ENCODE measurements at regions not wholly inside any gene's neighbourhood (a gene's known extent, or its start where the extent isn't known, plus 50 kb on each side); places are given as distances from the start of the nearest gene placed in this dataset.

DNA sequence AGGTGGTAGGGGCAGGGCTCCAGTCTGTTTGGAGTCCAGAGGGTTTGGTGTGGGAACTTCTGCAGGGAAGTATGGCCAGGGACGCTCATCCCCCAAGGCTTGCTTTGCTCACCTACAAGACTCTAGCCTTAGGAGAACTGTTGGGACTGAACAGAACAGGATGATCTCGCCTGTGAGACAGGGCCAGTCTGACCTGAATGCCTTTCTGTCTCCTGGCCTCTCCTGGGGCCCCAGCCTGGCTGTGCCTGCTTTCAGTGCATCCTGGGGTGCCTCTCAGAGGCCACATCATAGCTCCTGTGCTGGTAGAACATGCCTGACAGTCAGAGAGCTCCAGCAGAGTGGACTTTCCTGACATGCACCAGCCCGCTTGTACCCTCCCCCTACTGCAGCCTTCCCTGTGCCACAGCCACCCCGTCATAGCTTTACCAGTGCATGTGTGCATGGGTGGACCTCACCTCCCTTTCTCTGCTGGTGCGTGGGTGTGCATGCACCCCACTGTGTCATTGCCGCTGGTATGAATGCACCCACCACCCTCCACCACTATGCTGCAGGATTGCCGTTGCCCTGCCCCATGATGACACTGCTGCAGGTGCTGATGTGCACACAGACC, 165.8 kb downstream of the GIPC2 start:
- Histone ChIP-seq H2AFZ (ENCODE audit: low read depth, low read length) (no peak overlapping the region), H3K9me3 (replicated peaks; ENCODE audit: control insufficient read depth, insufficient read depth, low read depth, low read length) (no peaks in the 10 kb centered on the region), H3K4me1 (replicated peaks in 1 of 2; ENCODE audit: control insufficient read depth in 2 of 2, insufficient read depth in 2 of 2, low read length in 2 of 2) (no peaks in the 10 kb centered on the region), H3K4me2 (ENCODE audit: insufficient read depth, low read length) (no peak overlapping the region), H3K9ac (ENCODE audit: insufficient read depth in 1 of 2, low read depth in 2 of 2, low read length in 2 of 2) (no peak overlapping the region), H3K27me3 (ENCODE audit: control insufficient read depth in 2 of 2, insufficient read depth in 2 of 2, low read length in 2 of 2) (no peaks in the 10 kb centered on the region), H3K4me3 (no peak overlapping the region), H3K9me1 (ENCODE audit: control insufficient read depth, insufficient read depth, low read length) (no peaks in the 10 kb centered on the region), H4K20me1 (replicated peaks; ENCODE audit: control insufficient read depth, insufficient read depth, low read length) (no peaks in the 10 kb centered on the region), H3K79me2 (ENCODE audit: control insufficient read depth, insufficient read depth, low read length) (no peaks in the 10 kb centered on the region), H3K27ac (ENCODE audit: extremely low read depth, low read depth, low read length) (no peak overlapping the region), H3K36me3 (ENCODE audit: control insufficient read depth, insufficient read depth, low read length) (no peaks in the 10 kb centered on the region)
- FAIRE-seq (no peak), ATAC-seq (no peak), DNase-seq (ENCODE audit: extremely low read depth in 1 of 4, low spot score in 3 of 4) (no peak)
- 0% methylated on average over 7 of the region's 7 CpGs for WGBS (ENCODE audit: insufficient coverage, low coverage, missing lambda C conversion rate)
- BruUV-seq (replicated peaks): no TSS peak
- ChIA-PET POLR2A (no interaction called here), CTCF (ENCODE audit: low intra/inter-chr PET ratio) (no interaction called here)
- no peak for TF ChIP-seq SUPT5H (IDR thresholded peaks at IDR 0.05)
- no peak for TF ChIP-seq ASH1L (IDR thresholded peaks at IDR 0.05; ENCODE audit: borderline replicate concordance, low read depth, partially characterized antibody)
- TF ChIP-seq SNRNP70 (optimal IDR thresholded peaks at IDR 0.05; ENCODE audit: low read depth, low read length): no peak
- TF ChIP-seq, protein P1, sequence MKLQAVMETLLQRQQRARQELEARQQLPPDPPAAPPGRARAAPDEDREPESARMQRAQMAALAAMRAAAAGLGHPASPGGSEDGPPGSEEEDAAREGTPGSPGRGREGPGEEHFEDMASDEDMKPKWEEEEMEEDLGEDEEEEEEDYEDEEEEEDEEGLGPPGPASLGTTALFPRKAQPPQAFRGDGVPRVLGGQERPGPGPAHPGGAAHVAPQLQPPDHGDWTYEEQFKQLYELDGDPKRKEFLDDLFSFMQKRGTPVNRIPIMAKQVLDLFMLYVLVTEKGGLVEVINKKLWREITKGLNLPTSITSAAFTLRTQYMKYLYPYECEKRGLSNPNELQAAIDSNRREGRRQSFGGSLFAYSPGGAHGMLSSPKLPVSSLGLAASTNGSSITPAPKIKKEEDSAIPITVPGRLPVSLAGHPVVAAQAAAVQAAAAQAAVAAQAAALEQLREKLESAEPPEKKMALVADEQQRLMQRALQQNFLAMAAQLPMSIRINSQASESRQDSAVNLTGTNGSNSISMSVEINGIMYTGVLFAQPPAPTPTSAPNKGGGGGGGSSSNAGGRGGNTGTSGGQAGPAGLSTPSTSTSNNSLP (IDR thresholded peaks at IDR 0.05; ENCODE audit: borderline replicate concordance, low read depth, low read length): no peak
- TF ChIP-seq, protein P2, sequence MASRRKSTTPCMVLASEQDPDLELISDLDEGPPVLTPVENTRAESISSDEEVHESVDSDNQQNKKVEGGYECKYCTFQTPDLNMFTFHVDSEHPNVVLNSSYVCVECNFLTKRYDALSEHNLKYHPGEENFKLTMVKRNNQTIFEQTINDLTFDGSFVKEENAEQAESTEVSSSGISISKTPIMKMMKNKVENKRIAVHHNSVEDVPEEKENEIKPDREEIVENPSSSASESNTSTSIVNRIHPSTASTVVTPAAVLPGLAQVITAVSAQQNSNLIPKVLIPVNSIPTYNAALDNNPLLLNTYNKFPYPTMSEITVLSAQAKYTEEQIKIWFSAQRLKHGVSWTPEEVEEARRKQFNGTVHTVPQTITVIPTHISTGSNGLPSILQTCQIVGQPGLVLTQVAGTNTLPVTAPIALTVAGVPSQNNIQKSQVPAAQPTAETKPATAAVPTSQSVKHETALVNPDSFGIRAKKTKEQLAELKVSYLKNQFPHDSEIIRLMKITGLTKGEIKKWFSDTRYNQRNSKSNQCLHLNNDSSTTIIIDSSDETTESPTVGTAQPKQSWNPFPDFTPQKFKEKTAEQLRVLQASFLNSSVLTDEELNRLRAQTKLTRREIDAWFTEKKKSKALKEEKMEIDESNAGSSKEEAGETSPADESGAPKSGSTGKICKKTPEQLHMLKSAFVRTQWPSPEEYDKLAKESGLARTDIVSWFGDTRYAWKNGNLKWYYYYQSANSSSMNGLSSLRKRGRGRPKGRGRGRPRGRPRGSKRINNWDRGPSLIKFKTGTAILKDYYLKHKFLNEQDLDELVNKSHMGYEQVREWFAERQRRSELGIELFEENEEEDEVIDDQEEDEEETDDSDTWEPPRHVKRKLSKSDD (conservative IDR thresholded peaks at IDR 0.05; ENCODE audit: low read length): no peak
- no peak for TF ChIP-seq LCOR (CRISPR knock-in tag; IDR thresholded peaks at IDR 0.05)
- no peak for TF ChIP-seq FOS (IDR thresholded peaks at IDR 0.05; ENCODE audit: extremely low read depth, insufficient read length)
- in situ Hi-C loops (cut with MboI): no loop called here
- intact Hi-C loops (cut with micrococcal nuclease): no loop called here

Data from K562 (cell line).